ENCODE measurements at regions not wholly inside any gene's neighbourhood (a gene's known extent, or its start where the extent isn't known, plus 50 kb on each side); places are given as distances from the start of the nearest gene placed in this dataset.

GRCh38 chr10:110408943-110409342, 88.8 kb upstream of the DUSP5 start:
- Histone ChIP-seq H3K4me1 (ENCODE audit: control insufficient read depth in 5 of 5, insufficient read depth in 5 of 5, low read length in 5 of 5) (peaks cover 0 to 15% (median 7%) of the 10 kb centered on the region in 5 donors), H3K27me3 (ENCODE audit: control insufficient read depth in 3 of 3, insufficient read depth in 3 of 3, low read length in 2 of 3) (peaks cover 0 to 2% (median 0%) of the 10 kb centered on the region in 3 donors), H3K27ac (ENCODE audit: low read depth in 1 of 2, low read length in 1 of 2) (no peak overlapping the region), H3K9me3 (ENCODE audit: control insufficient read depth in 4 of 4, insufficient read depth in 3 of 4, low read length in 3 of 4) (no peaks in the 10 kb centered on the region), H3K4me3 (no peak overlapping the region), H3K36me3 (ENCODE audit: control insufficient read depth in 4 of 4, insufficient read depth in 4 of 4, low read length in 4 of 4) (no peaks in the 10 kb centered on the region), H3K9ac (ENCODE audit: insufficient read depth in 1 of 2, low read length in 2 of 2) (no peak overlapping the region)
- ATAC-seq (ENCODE audit: insufficient read depth, low FRiP score), result no peak
- WGBS, 2 donors, result 96 to 98% methylated on average over 8 of the region's 8 CpGs
- no peak for DNase-seq
- TF ChIP-seq, protein P1, sequence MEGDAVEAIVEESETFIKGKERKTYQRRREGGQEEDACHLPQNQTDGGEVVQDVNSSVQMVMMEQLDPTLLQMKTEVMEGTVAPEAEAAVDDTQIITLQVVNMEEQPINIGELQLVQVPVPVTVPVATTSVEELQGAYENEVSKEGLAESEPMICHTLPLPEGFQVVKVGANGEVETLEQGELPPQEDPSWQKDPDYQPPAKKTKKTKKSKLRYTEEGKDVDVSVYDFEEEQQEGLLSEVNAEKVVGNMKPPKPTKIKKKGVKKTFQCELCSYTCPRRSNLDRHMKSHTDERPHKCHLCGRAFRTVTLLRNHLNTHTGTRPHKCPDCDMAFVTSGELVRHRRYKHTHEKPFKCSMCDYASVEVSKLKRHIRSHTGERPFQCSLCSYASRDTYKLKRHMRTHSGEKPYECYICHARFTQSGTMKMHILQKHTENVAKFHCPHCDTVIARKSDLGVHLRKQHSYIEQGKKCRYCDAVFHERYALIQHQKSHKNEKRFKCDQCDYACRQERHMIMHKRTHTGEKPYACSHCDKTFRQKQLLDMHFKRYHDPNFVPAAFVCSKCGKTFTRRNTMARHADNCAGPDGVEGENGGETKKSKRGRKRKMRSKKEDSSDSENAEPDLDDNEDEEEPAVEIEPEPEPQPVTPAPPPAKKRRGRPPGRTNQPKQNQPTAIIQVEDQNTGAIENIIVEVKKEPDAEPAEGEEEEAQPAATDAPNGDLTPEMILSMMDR (IDR thresholded peaks at IDR 0.05; ENCODE audit: control extremely low read depth, extremely low read depth), result no peak

GRCh38 chr10:110409488-110409887, 88.2 kb upstream of the DUSP5 start:
- DNase-seq (no peak), ATAC-seq (ENCODE audit: insufficient read depth, low FRiP score) (no peak)
- 93 to 95% methylated on average over 4 of the region's 4 CpGs for WGBS, 2 donors
- Histone ChIP-seq H3K4me3 (no peak overlapping the region), H3K9ac (ENCODE audit: insufficient read depth in 1 of 2, low read length in 2 of 2) (no peak overlapping the region), H3K9me3 (ENCODE audit: control insufficient read depth in 4 of 4, insufficient read depth in 3 of 4, low read length in 3 of 4) (no peaks in the 10 kb centered on the region), H3K36me3 (ENCODE audit: control insufficient read depth in 4 of 4, insufficient read depth in 4 of 4, low read length in 4 of 4) (no peaks in the 10 kb centered on the region), H3K27me3 (ENCODE audit: control insufficient read depth in 3 of 3, insufficient read depth in 3 of 3, low read length in 2 of 3) (peaks cover 0 to 2% (median 0%) of the 10 kb centered on the region in 3 donors), H3K4me1 (ENCODE audit: control insufficient read depth in 5 of 5, insufficient read depth in 5 of 5, low read length in 5 of 5) (peaks cover 0 to 15% (median 7%) of the 10 kb centered on the region in 5 donors), H3K27ac (ENCODE audit: low read depth in 1 of 2, low read length in 1 of 2) (no peak overlapping the region)
- TF ChIP-seq, protein P1 (IDR thresholded peaks at IDR 0.05; ENCODE audit: control extremely low read depth, extremely low read depth), result no peak

GRCh38 chr10:110409926-110410325, 87.8 kb upstream of the DUSP5 start:
- Histone ChIP-seq H3K9ac (ENCODE audit: insufficient read depth in 1 of 2, low read length in 2 of 2) (no peak overlapping the region), H3K4me3 (no peak overlapping the region), H3K27me3 (ENCODE audit: control insufficient read depth in 3 of 3, insufficient read depth in 3 of 3, low read length in 2 of 3) (peaks cover 0 to 2% (median 0%) of the 10 kb centered on the region in 3 donors), H3K4me1 (ENCODE audit: control insufficient read depth in 5 of 5, insufficient read depth in 5 of 5, low read length in 5 of 5) (peaks cover 0 to 15% (median 7%) of the 10 kb centered on the region in 5 donors), H3K9me3 (ENCODE audit: control insufficient read depth in 4 of 4, insufficient read depth in 3 of 4, low read length in 3 of 4) (no peaks in the 10 kb centered on the region), H3K36me3 (ENCODE audit: control insufficient read depth in 4 of 4, insufficient read depth in 4 of 4, low read length in 4 of 4) (no peaks in the 10 kb centered on the region), H3K27ac (ENCODE audit: low read depth in 1 of 2, low read length in 1 of 2) (no peak overlapping the region)
- 71 to 77% methylated on average over 4 of the region's 4 CpGs for WGBS, 2 donors
- ATAC-seq (ENCODE audit: insufficient read depth, low FRiP score), result no peak
- no peak for DNase-seq
- TF ChIP-seq, protein P1 (IDR thresholded peaks at IDR 0.05; ENCODE audit: control extremely low read depth, extremely low read depth), result no peak
